GM19372 (cell line): ENCODE measurements at regions not wholly inside any gene's neighbourhood (a gene's known extent, or its start where the extent isn't known, plus 50 kb on each side); places are given as distances from the start of the nearest gene placed in this dataset.
"Not testable (repeated sequence)": the region's sequence is repeated elsewhere in the genome, so short reads cannot be mapped to it uniquely, and the experiment has no call there.

ENCODE experiments used
- ATAC-seq: cut with Tn5 transposase; IDR thresholded peaks from one replicate; pipeline ENCODE4 v1.9.1; 2021; ENCODE audit warnings: mild to moderate bottlenecking, low read depth, moderate library complexity; ENCODE audit not compliant: unreplicated experiment

GRCh38 chr1:99496067-99496466 lies 149.8 kb upstream of the PALMD start:
- ATAC-seq = no peak

DNA sequence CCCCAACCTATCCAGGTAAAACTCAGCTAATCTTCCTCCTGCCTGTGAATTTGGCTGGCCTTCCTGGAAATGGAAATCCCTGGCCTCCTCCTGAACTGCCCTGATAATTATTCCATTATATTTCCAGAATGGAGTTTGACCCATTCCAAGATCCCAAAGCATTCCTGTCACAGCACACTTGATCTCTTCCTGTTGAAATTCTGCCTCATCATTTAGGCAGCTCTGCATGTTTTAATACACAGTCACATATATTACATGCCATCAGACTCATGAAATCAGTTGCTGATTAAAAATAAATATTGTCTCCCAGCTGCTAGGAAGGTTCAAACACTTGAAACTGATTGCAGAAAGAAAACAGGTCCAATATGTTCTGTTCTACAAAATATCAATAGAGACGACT lies 148.2 kb upstream of the PALMD start:
- no peak for ATAC-seq

- ATAC-seq = no peak
Observed at GRCh38 chr1:99500541-99500940, 145.4 kb upstream of the PALMD start.

GRCh38 chr1:99501871-99502270 lies 144.0 kb upstream of the PALMD start:
- no peak for ATAC-seq

DNA sequence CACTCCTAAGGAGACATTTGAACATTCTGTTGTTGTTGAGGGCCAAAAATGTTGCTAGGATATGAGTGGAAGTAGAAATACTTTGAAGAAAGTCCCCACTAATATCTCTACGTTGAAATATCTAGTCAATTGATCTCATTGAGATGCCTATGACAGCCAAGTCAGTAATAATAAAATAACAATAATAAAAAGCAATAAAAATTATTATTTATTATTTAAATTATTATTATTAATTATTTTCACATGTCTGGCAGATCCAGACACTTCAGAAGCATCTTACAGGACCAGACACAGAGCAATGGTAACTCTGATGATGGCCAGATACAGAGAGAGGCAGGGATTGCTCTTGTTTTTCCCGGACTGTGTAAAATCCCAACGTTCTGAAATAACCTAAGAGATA lies 143.5 kb upstream of the PALMD start:
- ATAC-seq = no peak

- no peak for ATAC-seq
Observed at GRCh38 chr1:99503276-99503747, 142.6 kb upstream of the PALMD start.

DNA sequence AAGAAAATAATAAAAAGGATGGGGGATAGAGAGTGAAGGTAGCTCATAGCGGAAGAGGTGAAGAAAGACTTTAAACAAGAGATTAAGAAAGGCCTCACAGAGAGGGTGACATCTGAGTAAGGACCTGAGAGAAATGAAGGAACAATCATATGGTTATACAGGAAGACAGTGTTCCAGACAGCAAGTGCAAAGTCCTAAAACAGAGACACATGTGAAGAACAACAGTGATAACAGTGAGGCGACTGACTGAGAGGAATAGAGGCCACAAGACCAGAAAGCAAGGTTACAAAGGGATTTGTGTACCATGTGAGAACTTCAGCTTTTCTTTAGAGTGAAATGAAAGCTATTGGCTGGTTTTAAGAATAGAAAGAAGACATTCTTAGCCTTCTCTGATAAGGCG lies 141.6 kb upstream of the PALMD start:
- no peak for ATAC-seq

DNA sequence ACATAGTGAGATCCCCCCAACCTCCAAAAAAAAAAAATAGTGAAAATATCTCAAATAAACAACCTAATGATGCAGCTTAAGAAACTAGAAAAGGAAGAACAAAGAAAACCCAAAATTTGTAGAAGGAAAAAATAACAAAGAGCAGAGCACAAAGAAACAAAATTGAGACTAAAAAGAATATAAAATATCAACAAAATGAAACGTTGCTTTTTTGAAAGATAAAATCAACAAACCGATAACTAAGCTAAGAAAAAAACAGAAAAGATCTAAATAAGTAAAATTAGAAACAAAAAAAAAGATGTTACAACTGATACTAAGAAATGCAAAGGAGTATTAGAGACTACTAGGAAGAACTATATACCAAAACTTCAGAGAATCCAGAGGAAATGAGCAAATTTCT lies 139.3 kb upstream of the PALMD start:
- ATAC-seq = no peak

DNA sequence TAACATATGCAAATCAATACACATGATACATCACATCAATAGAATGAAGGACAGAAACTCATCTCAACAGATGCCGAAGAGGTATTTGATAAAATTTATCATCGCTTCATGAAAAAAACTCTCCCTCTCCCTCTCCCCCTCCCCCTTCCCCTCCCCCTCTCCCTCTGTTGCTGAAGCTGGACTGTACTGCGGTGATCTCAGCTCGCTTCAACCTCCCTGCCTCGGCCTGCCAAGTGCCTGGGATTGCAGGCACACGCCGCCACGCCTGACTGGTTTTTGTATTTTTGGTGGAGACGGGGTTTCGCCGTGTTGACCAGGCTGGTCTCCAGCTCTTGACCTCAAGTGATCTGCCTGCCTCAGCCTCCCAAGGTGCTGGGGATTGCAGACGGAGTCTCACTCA lies 138.5 kb upstream of the PALMD start:
- not testable (repeated sequence) for ATAC-seq

DNA sequence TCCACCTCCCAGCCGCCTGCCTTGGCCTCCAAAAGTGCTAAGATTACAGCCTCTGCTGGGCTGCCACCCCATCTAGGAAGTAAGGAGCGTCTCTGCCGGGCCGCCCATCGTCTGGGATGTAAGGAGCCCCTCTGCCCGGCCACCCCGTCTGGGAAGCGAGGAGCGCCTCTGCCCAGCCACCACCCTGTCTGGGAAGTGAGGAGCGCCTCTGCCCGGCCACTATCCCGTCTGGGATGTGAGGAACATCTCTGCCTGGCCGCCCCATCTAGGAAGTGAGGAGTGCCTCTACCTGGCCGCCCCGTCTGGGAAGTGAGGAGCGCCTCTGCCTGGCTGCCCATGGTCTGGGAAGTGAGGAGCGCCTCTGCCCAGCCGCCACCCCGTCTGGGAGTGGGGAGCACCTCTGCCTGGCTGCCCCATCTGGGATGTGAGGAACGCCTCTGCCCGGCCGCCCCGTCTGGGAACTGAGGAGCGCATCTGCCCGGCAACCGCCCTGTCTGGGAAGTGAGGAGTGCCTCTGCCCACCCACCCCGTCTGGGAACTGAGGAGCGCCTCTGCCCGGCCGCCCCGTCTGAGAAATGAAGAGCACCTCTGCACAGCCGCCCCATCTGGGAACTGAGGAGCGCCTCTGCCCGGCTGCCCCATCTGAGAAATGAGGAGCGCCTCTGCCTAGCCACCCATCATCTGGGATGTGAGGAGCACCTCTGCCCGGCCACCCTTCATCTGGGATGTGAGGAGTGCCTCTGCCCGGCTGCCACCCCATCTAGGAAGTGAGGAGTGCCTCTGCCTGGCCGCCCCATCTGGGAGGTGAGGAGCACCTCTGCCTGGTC lies 137.8 kb upstream of the PALMD start:
- no peak for ATAC-seq

DNA sequence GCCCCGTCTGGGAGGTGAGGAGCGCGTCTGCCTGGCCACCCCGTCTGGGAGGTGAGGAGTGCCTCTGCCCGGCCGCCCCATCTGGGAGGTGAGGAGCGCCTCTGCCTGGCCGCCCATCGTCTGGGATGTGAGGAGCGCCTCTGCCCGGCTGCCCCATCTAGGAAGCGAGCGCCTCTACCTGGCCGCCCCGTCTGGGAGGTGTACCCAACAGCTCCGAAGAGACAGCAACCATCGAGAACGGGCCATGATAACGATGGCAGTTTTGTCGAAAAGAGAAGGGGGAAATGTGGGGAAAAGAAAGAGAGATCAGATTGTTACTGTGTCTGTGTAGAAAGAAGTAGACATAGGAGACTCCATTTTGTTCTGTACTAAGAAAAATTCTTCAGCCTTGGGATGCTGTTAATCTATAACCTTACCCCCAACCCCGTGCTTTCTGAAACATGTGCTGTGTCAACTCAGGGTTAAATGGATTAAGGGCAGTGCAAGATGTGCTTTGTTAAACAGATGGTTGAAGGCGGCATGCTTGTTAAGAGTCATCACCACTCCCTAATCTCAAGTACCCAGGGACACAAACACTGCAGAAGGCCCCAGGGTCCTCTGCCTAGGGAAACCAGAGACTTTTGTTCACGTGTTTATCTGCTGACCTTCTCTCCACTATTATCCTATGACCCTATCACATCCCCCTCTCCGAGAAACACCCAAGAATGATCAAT lies 137.0 kb upstream of the PALMD start:
- ATAC-seq = not testable (repeated sequence)

GRCh38 chr1:99514823-99515552 lies 130.9 kb upstream of the PALMD start:
- ATAC-seq = not testable (repeated sequence)

DNA sequence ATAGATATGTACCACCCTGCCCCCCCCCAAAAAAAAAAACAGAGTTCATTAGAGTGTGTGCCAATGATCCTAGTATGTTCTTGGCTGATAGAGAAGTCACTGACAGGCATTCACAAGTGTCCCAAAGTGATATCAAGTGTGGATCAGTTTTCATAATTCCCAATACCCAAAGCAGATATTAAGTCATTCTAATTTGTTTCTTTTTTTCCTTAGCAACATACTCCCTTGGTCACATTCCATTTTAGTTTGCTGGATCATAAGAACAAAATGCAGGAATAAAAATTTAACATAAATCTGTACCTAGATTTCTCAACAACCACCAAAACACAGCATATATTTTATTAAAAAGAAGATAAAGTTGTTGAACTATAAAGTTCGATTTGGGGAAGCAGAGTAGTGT lies 129.8 kb upstream of the PALMD start:
- ATAC-seq = no peak

- no peak for ATAC-seq
Observed at GRCh38 chr1:99520121-99520520, 125.8 kb upstream of the PALMD start.

DNA sequence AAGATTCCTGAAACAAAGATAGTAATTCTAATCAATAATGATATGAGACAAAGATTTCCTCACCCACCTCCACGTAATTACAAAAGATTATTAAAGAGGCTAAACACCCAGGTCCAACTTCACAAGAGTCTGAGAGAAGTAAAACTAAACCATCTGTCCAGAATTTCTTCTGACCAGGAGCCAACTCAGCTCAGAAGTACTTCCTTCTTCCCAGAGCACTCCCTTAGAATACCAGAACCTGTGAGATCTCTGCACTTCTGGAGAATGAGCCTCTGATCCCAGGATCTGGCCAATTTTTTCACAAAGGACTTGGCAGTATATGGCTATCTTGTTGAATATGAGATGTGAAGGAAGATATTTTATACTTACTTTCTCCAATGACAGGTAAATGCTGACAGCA lies 120.6 kb upstream of the PALMD start:
- no peak for ATAC-seq

DNA sequence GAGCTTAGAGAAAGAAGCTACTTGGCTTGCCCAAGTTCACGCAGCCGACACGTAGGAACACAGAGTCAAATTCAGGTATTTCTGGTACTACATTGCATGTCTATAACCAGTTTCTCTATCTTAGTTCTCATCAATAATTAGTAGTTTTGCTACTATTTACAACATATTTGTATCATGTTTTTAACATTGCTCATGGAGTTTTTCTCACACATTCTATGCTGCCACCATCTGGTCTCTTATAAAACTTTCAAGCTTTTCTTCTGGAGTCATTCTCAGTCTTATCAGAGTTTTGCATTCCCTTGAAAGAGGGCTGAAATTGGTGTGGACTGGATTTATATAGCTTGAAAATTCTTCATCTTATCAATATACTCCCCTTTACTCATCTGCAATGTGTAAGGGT lies 118.8 kb upstream of the PALMD start:
- no peak for ATAC-seq

- ATAC-seq = no peak
Observed at GRCh38 chr1:99527545-99527944, 118.4 kb upstream of the PALMD start.

- no peak for ATAC-seq
Observed at GRCh38 chr1:99529002-99529401, 116.9 kb upstream of the PALMD start.

DNA sequence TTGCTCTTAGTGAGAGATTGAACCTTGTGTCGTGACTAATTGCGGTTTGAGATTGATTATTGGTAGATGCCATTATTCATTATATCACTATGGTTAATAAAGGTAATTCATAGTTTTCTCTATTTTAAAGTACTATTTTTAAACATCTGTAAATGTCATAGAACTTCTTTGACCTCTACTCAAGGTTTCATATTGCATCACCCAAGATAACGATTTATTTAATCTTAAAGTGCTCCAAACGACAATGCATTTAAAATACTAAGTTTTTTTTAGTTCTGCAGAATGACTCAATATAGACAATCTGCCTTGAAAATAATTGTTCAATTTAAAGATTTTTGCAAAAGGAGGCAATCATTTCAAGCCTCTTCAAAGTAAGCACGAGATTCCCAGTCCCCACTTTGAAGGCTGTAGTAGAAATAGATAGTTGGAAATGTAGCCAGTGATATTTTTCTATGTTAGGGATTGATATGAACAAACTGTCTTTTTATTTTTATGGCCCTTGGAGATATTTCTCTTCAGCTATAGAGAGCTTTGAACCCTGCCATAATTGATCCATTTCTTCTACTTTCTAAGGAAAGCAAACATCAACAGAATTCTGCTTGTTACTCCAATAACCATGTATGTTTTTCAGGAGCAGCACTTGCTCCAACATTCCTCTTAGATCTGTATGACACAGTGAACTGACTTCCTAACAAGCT lies 114.2 kb upstream of the PALMD start:
- no peak for ATAC-seq

GRCh38 chr1:99532276-99532580 lies 113.7 kb upstream of the PALMD start:
- ATAC-seq = no peak
